K562 (cell line): ENCODE measurements at regions not wholly inside any gene's neighbourhood (a gene's known extent, or its start where the extent isn't known, plus 50 kb on each side); places are given as distances from the start of the nearest gene placed in this dataset.

Experiments used
- ATAC-seq: fragments of 200-7000 bp; cut with Tn5 transposase; 3 replicates; pipeline ENCODE4 v1.9.1; 2020; ENCODE audit warnings: moderate library complexity
- BruUV-seq: library from RNA; stranded (reverse); fragments of 400-500 nt; replicated peaks from 2 replicates; lab custom pipeline; 2021; lab: Mats Ljungman, UMichigan
- CTCF ChIA-PET: fragments of 300-600 bp; formaldehyde crosslinking; extraction: SDS; loops from one replicate; lab custom pipeline; 2021; ENCODE audit warnings: low intra/inter-chr PET ratio; lab: Yijun Ruan, JAX
- POLR2A ChIA-PET: fragments of 300-600, 350-650 bp; sonication (Branson Sonifier 250); formaldehyde crosslinking; extraction: SDS; loops from one replicate; lab custom pipeline; 2021; ENCODE audit warnings: antibody characterized with exemption, inconsistent platforms; lab: Yijun Ruan, JAX
- DNase-seq, 4 experiments: peaks; one replicate each; pipeline versions ENCODE4 v3.0.0 to v3.0.0-alpha.2; 2011 to 2018; ENCODE audit warnings: low spot score in 3 of 4, mixed read lengths in 3 of 4; ENCODE audit errors: extremely low read depth in 1 of 4
- FAIRE-seq: peaks from 2 replicates; lab custom pipeline; 2011; peaks lifted over from hg19 to GRCh38; lab: Jason Lieb, UNC
- H2AFZ ChIP-seq: 2 replicates; pipeline ENCODE4 v1.6.0; 2011; ENCODE audit warnings: low read depth, low read length, control low read depth, inconsistent platforms
- H3K27ac ChIP-seq: fragments of 200-600 bp; 3 replicates; pipeline ENCODE4 v1.8.0; 2011; ENCODE audit warnings: low read depth, mild to moderate bottlenecking, control low read depth, inconsistent platforms, low read length, moderate library complexity, mixed read lengths; ENCODE audit errors: extremely low read depth
- H3K27me3 ChIP-seq, 2 experiments: fragments of 300-600 bp in 1 of 2; 2 replicates in 1 of 2; 3 replicates in 1 of 2; pipeline versions ENCODE4 v1.6.0 to v1.8.0; 2011; ENCODE audit warnings: inconsistent platforms in 2 of 2, low read length in 2 of 2, mild to moderate bottlenecking in 1 of 2, mixed read lengths in 1 of 2, moderate library complexity in 1 of 2; ENCODE audit not compliant: control insufficient read depth in 2 of 2, insufficient read depth in 2 of 2
- H3K36me3 ChIP-seq: fragments of 300-600 bp; 3 replicates; pipeline ENCODE4 v1.8.0; 2011; ENCODE audit warnings: mild to moderate bottlenecking, low read length, inconsistent platforms; ENCODE audit not compliant: control insufficient read depth, insufficient read depth
- H3K4me1 ChIP-seq, 2 experiments: fragments of 200-600 bp in 1 of 2; replicated peaks in 1 of 2; 2 replicates in 1 of 2; 3 replicates in 1 of 2; pipeline versions ENCODE4 v1.5.1 to v1.8.0; 2011; ENCODE audit warnings: inconsistent platforms in 2 of 2, low read length in 2 of 2, mild to moderate bottlenecking in 1 of 2, mixed read lengths in 1 of 2, moderate library complexity in 1 of 2; ENCODE audit not compliant: control insufficient read depth in 2 of 2, insufficient read depth in 2 of 2
- H3K4me2 ChIP-seq: 2 replicates; pipeline ENCODE4 v1.6.1; 2011; ENCODE audit warnings: low read length, control low read depth, inconsistent platforms, mixed read lengths; ENCODE audit not compliant: insufficient read depth
- H3K4me3 ChIP-seq: fragments of 200-600 bp; sonication (generic), shearing (Covaris generic); 2 replicates; pipeline ENCODE4 v1.5.1; 2016; ENCODE audit warnings: control low read depth, inconsistent platforms
- H3K79me2 ChIP-seq: fragments of 200-600 bp; 3 replicates; pipeline ENCODE4 v1.8.0; 2011; ENCODE audit warnings: low read length, inconsistent platforms; ENCODE audit not compliant: control insufficient read depth, insufficient read depth
- H3K9ac ChIP-seq, 2 experiments: 2 replicates each; pipeline versions ENCODE4 v1.6.0 to v1.6.1; 2011; ENCODE audit warnings: low read depth in 2 of 2, low read length in 2 of 2, control low read depth in 1 of 2, inconsistent platforms in 1 of 2, mild to moderate bottlenecking in 1 of 2, mixed read lengths in 1 of 2; ENCODE audit not compliant: insufficient read depth in 1 of 2
- H3K9me1 ChIP-seq: one replicate; pipeline ENCODE4 v1.6.0; 2011; ENCODE audit warnings: inconsistent platforms, mild to moderate bottlenecking, low read length, moderate library complexity; ENCODE audit not compliant: control insufficient read depth, insufficient read depth
- H3K9me3 ChIP-seq: replicated peaks from 2 replicates; pipeline ENCODE4 v1.5.1; 2011; ENCODE audit warnings: low read depth, low read length, inconsistent platforms; ENCODE audit not compliant: control insufficient read depth, insufficient read depth
- H4K20me1 ChIP-seq: replicated peaks from 2 replicates; pipeline ENCODE4 v1.6.1; 2011; ENCODE audit warnings: low read length, inconsistent platforms, mixed read lengths; ENCODE audit not compliant: control insufficient read depth, insufficient read depth
- CREBBP ChIP-seq: IDR thresholded peaks from one replicate; pipeline ENCODE4 v1.6.1; 2012; ENCODE audit warnings: low read depth, mild to moderate bottlenecking, control low read depth, inconsistent platforms, low read length
- EZH2 ChIP-seq: IDR thresholded peaks from 2 replicates; pipeline ENCODE4 v1.6.1; 2012; ENCODE audit warnings: low read depth, mild to moderate bottlenecking, inconsistent platforms, low read length, borderline replicate concordance
- GATAD2B ChIP-seq: fragments of 450-650 bp; IDR thresholded peaks from 2 replicates; pipeline ENCODE4 v1.6.1; 2017; ENCODE audit warnings: mild to moderate bottlenecking, borderline replicate concordance
- HDAC1 ChIP-seq, 2 experiments: fragments of 450-650 bp; IDR thresholded peaks; 2 replicates each; pipeline ENCODE4 v1.6.1; 2016 to 2017; ENCODE audit warnings: inconsistent platforms in 1 of 2, mild to moderate bottlenecking in 1 of 2, moderate library complexity in 1 of 2
- HNRNPK ChIP-seq: fragments of 200-400 bp; formaldehyde crosslinking; IDR thresholded peaks from one replicate; pipeline ENCODE4 v1.6.1; 2018; ENCODE audit warnings: mild to moderate bottlenecking, low read depth, low read length; ENCODE audit not compliant: poor library complexity, severe bottlenecking
- MAFK ChIP-seq: IDR thresholded peaks from 2 replicates; pipeline ENCODE4 v1.6.1; 2011; ENCODE audit warnings: low read length, improper control_type of control experiment
- MTF1 ChIP-seq: fragments of 250-450 bp; sonication (Bioruptor Pico); IDR thresholded peaks from 2 replicates; pipeline ENCODE4 v1.9.0; 2021; ENCODE audit warnings: moderate library complexity, mild to moderate bottlenecking, inconsistent platforms, borderline replicate concordance
- NCOR1 ChIP-seq: fragments of 450-650 bp; IDR thresholded peaks from 2 replicates; pipeline ENCODE4 v1.6.1; 2016; ENCODE audit warnings: mild to moderate bottlenecking, moderate library complexity
- NELFE ChIP-seq: IDR thresholded peaks from 2 replicates; pipeline ENCODE4 v1.6.1; 2011; ENCODE audit warnings: mild to moderate bottlenecking; ENCODE audit not compliant: insufficient read depth, insufficient read length
- RBM17 ChIP-seq: fragments of 200-400 bp; formaldehyde crosslinking; IDR thresholded peaks from 2 replicates; pipeline ENCODE4 v1.6.1; 2017; ENCODE audit warnings: low read depth, mild to moderate bottlenecking, low read length, borderline replicate concordance
- RBM25 ChIP-seq: fragments of 200-400 bp; formaldehyde crosslinking; IDR thresholded peaks from 2 replicates; pipeline ENCODE4 v1.6.1; 2018; ENCODE audit warnings: low read length, low read depth, moderate library complexity; ENCODE audit not compliant: severe bottlenecking
- TGIF2 ChIP-seq: sonication (generic); formaldehyde crosslinking; IDR thresholded peaks from 2 replicates; pipeline ENCODE4 v1.8.1; 2022; ENCODE audit warnings: mild to moderate bottlenecking, missing genetic modification reagents, moderate library complexity
- WHSC1 ChIP-seq: IDR thresholded peaks from one replicate; pipeline ENCODE4 v1.6.1; 2012; ENCODE audit warnings: low read length, control low read depth, inconsistent platforms
- ZFP1 ChIP-seq: fragments of 450-650 bp; formaldehyde crosslinking; IDR thresholded peaks from 2 replicates; pipeline ENCODE4 v1.4.0; 2020; ENCODE audit warnings: mild to moderate bottlenecking, mixed read lengths
- ZNF282 ChIP-seq: sonication (generic); formaldehyde crosslinking; IDR thresholded peaks from 2 replicates; pipeline ENCODE4 v1.8.1; 2023; ENCODE audit warnings: missing genetic modification reagents
- ZNF75A ChIP-seq: fragments of 450-650 bp; formaldehyde crosslinking; IDR thresholded peaks from 2 replicates; pipeline ENCODE4 v1.4.0; 2020; ENCODE audit warnings: mild to moderate bottlenecking
- ZSCAN32 ChIP-seq: fragments of 450-650 bp; formaldehyde crosslinking; IDR thresholded peaks from 2 replicates; pipeline ENCODE4 v1.4.0; 2020; ENCODE audit warnings: mild to moderate bottlenecking, moderate library complexity
- WGBS: fragments of 100-300 bp; shearing (Covaris generic); methylation state at CpG from one replicate; pipeline ENCODE4 v1.1.6; 2016; ENCODE audit warnings: low coverage, mixed read lengths; ENCODE audit not compliant: insufficient coverage; ENCODE audit errors: missing lambda C conversion rate; 5-methylcytosine and 5-hydroxymethylcytosine counted together
- in situ Hi-C: fragments of 300-500 bp; cut with MboI; formaldehyde crosslinking; loops from 4 replicates; pipeline ENCODE4 v1.15.0; 2018; ENCODE audit warnings: inconsistent platforms, mixed read lengths
- intact Hi-C: fragments of 100-400 bp; cut with micrococcal nuclease; formaldehyde crosslinking; loops from 2 replicates; pipeline ENCODE4 v1.14.2; 2022
- TF ChIP-seq, protein P1 (sequence below): fragments of 450-650 bp; IDR thresholded peaks from 2 replicates; pipeline ENCODE4 v1.6.1; 2016; ENCODE audit warnings: low read depth, mild to moderate bottlenecking, moderate library complexity
- TF ChIP-seq, protein P2 (sequence below): fragments of 250-450 bp; sonication (Bioruptor Pico); IDR thresholded peaks from 2 replicates; pipeline ENCODE4 v1.5.0; 2021; ENCODE audit warnings: mild to moderate bottlenecking, borderline replicate concordance

DNA sequence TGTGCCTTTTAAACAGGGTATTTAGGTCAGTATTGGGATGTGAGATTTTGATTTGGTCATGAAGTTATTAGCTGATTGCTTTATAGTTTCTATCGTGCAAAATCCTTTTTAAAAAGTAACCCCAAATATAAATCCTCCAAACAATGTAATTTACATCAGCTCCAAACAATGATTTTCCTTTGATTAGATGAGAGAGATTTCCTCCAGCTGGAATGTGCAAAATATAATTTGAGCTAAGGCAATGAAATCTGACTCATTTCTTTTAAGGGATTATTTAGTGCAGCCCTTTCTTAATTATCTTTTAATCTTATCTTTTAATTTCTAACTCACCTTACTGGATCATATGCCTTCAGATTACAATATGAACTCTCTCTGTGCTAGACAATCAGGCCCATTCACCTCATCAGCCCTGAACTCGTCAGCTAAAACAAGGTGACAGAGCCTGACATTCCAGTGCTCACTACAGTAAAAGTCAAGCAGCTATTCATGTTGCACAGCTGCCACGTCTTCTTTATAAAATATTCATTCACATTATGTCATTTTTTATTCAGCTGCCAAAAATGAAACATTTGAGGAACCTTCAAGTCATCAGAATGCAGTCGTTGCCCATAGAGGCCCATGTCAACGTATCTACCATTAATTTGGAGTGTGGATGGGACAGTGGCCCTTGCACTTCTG lies 440.1 kb downstream of the CBLN4 start:
- no peaks in the 10 kb centered on the region for H3K27me3 ChIP-seq
- H3K27ac ChIP-seq = no peak overlapping the region
- no peak for FAIRE-seq
- no peaks in the 10 kb centered on the region for H4K20me1 ChIP-seq
- no peak for DNase-seq
- no peak overlapping the region for H3K4me2 ChIP-seq
- TF ChIP-seq RBM25 (no peak), RBM17 (no peak), ZFP1 (CRISPR knock-in tag) (no peak), GATAD2B (no peak), TGIF2 (CRISPR knock-in tag) (no peak), NCOR1 (no peak), HNRNPK (no peak), EZH2 (no peak), MTF1 (CRISPR knock-in tag) (no peak), ZNF282 (CRISPR knock-in tag) (no peak), WHSC1 (no peak), ZSCAN32 (CRISPR knock-in tag) (no peak), HDAC1 (IDR thresholded peaks at IDR 0.05) (no peak), NELFE (no peak), CREBBP (no peak), MAFK (no peak), ZNF75A (CRISPR knock-in tag) (no peak)
- TF ChIP-seq, protein P1, sequence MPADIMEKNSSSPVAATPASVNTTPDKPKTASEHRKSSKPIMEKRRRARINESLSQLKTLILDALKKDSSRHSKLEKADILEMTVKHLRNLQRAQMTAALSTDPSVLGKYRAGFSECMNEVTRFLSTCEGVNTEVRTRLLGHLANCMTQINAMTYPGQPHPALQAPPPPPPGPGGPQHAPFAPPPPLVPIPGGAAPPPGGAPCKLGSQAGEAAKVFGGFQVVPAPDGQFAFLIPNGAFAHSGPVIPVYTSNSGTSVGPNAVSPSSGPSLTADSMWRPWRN = no peak
- TF ChIP-seq, protein P2, sequence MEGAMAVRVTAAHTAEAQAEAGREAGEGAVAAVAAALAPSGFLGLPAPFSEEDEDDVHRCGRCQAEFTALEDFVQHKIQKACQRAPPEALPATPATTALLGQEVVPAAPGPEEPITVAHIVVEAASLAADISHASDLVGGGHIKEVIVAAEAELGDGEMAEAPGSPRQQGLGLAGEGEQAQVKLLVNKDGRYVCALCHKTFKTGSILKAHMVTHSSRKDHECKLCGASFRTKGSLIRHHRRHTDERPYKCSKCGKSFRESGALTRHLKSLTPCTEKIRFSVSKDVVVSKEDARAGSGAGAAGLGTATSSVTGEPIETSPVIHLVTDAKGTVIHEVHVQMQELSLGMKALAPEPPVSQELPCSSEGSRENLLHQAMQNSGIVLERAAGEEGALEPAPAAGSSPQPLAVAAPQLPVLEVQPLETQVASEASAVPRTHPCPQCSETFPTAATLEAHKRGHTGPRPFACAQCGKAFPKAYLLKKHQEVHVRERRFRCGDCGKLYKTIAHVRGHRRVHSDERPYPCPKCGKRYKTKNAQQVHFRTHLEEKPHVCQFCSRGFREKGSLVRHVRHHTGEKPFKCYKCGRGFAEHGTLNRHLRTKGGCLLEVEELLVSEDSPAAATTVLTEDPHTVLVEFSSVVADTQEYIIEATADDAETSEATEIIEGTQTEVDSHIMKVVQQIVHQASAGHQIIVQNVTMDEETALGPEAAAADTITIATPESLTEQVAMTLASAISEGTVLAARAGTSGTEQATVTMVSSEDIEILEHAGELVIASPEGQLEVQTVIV (CRISPR knock-in tag) = no peak
- H2AFZ ChIP-seq = no peak overlapping the region
- no peak overlapping the region for H3K9ac ChIP-seq
- H3K9me1 ChIP-seq = no peaks in the 10 kb centered on the region
- no peak overlapping the region for H3K4me3 ChIP-seq
- no peak for ATAC-seq
- in situ Hi-C loops = no loop called here
- H3K79me2 ChIP-seq = no peaks in the 10 kb centered on the region
- BruUV-seq = no TSS peak
- POLR2A ChIA-PET = no interaction called here
- H3K36me3 ChIP-seq = no peaks in the 10 kb centered on the region
- CTCF ChIA-PET = no interaction called here
- WGBS = 2% methylated on average over 5 of the region's 5 CpGs
- no peaks in the 10 kb centered on the region; the same call in 1 of the 2 replicates for H3K9me3 ChIP-seq
- intact Hi-C loops = no loop called here
- no peaks in the 10 kb centered on the region for H3K4me1 ChIP-seq
